HG03139 (cell line): ENCODE measurements at regions not wholly inside any gene's neighbourhood (a gene's known extent, or its start where the extent isn't known, plus 50 kb on each side); places are given as distances from the start of the nearest gene placed in this dataset.
"Not testable (repeated sequence)": the region's sequence is repeated elsewhere in the genome, so short reads cannot be mapped to it uniquely, and the experiment has no call there.

ENCODE experiments used
- ATAC-seq: cut with Tn5 transposase; IDR thresholded peaks from one replicate; pipeline ENCODE4 v1.9.1; 2021; ENCODE audit not compliant: unreplicated experiment

GRCh38 chr4:27119239-27119638 is 258.6 kb downstream of the STIM2 start:
- no peak for ATAC-seq

GRCh38 chr4:27121830-27122229 is 261.2 kb downstream of the STIM2 start:
- no peak for ATAC-seq

- ATAC-seq: no peak
These were observed 262.6 kb downstream of the STIM2 start for GRCh38 chr4:27123123-27123768.

- ATAC-seq: no peak
These were observed 263.1 kb downstream of the STIM2 start for GRCh38 chr4:27123769-27124124.

- not testable (repeated sequence) for ATAC-seq
These were observed 266.3 kb downstream of the STIM2 start for GRCh38 chr4:27126895-27127294.

GRCh38 chr4:27128443-27128842 is 267.8 kb downstream of the STIM2 start:
- ATAC-seq: no peak

GRCh38 chr4:27129871-27130366 is 269.3 kb downstream of the STIM2 start:
- ATAC-seq: no peak

GRCh38 chr4:27132497-27132896 is 271.9 kb downstream of the STIM2 start:
- no peak for ATAC-seq

GRCh38 chr4:27140486-27140885 is 279.8 kb downstream of the STIM2 start:
- no peak for ATAC-seq

- ATAC-seq: no peak
These were observed 280.9 kb downstream of the STIM2 start for GRCh38 chr4:27141530-27141929.

- no peak for ATAC-seq
These were observed 282.2 kb downstream of the STIM2 start for GRCh38 chr4:27142841-27143240.

- no peak for ATAC-seq
These were observed 285.0 kb downstream of the STIM2 start for GRCh38 chr4:27145597-27145996.

- no peak for ATAC-seq
These were observed 287.7 kb downstream of the STIM2 start for GRCh38 chr4:27148211-27148895.

- no peak for ATAC-seq
These were observed 289.0 kb downstream of the STIM2 start for GRCh38 chr4:27149541-27150212.

- no peak for ATAC-seq
These were observed 292.1 kb downstream of the STIM2 start for GRCh38 chr4:27152703-27153102.

- ATAC-seq: no peak
These were observed 294.1 kb downstream of the STIM2 start for GRCh38 chr4:27154706-27155105.

- ATAC-seq: no peak
These were observed 300.6 kb downstream of the STIM2 start for GRCh38 chr4:27161191-27161590.

GRCh38 chr4:27168783-27169182 is 308.1 kb downstream of the STIM2 start:
- ATAC-seq: no peak

- ATAC-seq: no peak
These were observed 312.6 kb downstream of the STIM2 start for GRCh38 chr4:27173280-27173679.

- no peak for ATAC-seq
These were observed 315.8 kb downstream of the STIM2 start for GRCh38 chr4:27176400-27176799.

- no peak for ATAC-seq
These were observed 316.2 kb downstream of the STIM2 start for GRCh38 chr4:27176881-27177280.

GRCh38 chr4:27178061-27178460 is 317.4 kb downstream of the STIM2 start:
- no peak for ATAC-seq
